B cell (primary cell): ENCODE measurements at regions not wholly inside any gene's neighbourhood (a gene's known extent, or its start where the extent isn't known, plus 50 kb on each side); places are given as distances from the start of the nearest gene placed in this dataset.

Source experiments
- CTCF ChIP-seq: fragments of 200-600 bp; IDR thresholded peaks from one replicate; pipeline ENCODE4 v1.8.0; 2022; ENCODE audit warnings: antibody characterized with exemption, mild to moderate bottlenecking
- EZH2 ChIP-seq: IDR thresholded peaks from 2 replicates; pipeline ENCODE4 v1.6.1; 2012; ENCODE audit warnings: borderline replicate concordance, low read depth, mild to moderate bottlenecking, moderate library complexity, low read length; ENCODE audit not compliant: insufficient read depth, poor library complexity, severe bottlenecking

GRCh38 chr6:6801635-6802218 is 213.2 kb downstream of the LY86 start:
- TF ChIP-seq CTCF (no peak), EZH2 (no peak)
